ENCODE measurements at regions not wholly inside any gene's neighbourhood (a gene's known extent, or its start where the extent isn't known, plus 50 kb on each side); places are given as distances from the start of the nearest gene placed in this dataset.

DNA sequence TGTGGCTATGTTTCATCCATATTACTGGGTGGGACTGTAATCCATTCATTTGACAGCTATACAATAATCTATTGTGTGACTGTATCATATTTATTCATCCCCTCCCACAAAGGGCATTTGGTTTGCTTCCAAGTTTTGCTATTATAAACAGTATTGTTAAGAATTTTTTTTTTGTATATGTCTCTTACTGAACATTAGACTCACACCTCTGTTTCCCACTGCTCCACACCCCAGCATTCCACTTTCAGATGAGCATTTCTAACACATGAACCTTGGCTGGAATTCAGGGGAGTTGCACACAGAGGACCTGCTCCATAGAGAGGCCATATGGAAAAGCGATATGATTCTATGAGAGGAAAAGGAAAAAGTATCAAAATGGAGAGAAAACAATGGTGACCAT is 81.6 kb upstream of the DKK2 start:
- Histone ChIP-seq H3K4me3 (ENCODE audit: low read depth, low read length, poor library complexity, severe bottlenecking) (no peak overlapping the region), H3K9me3 (ENCODE audit: low read depth, low read length, poor library complexity, severe bottlenecking) (peaks cover 8% of the 10 kb centered on the region), H3K27me3 (replicated peaks; ENCODE audit: insufficient read depth, low read depth, low read length, poor library complexity) (no peaks in the 10 kb centered on the region), H3K4me1 (ENCODE audit: insufficient read depth, low read length, poor library complexity, severe bottlenecking) (peaks cover 43% of the 10 kb centered on the region), H3K36me3 (ENCODE audit: insufficient read depth, low read length, poor library complexity, severe bottlenecking) (no peaks in the 10 kb centered on the region), H3K27ac (ENCODE audit: low read depth, low read length, poor library complexity, severe bottlenecking) (no peak overlapping the region)
- POLR2A ChIA-PET (ENCODE audit: low non-redundant PET) = no interaction called here
- no peak for TF ChIP-seq EZH2 (IDR thresholded peaks at IDR 0.05; ENCODE audit: borderline replicate concordance, low read depth, low read length, poor library complexity, severe bottlenecking)
- TF ChIP-seq, protein P1, sequence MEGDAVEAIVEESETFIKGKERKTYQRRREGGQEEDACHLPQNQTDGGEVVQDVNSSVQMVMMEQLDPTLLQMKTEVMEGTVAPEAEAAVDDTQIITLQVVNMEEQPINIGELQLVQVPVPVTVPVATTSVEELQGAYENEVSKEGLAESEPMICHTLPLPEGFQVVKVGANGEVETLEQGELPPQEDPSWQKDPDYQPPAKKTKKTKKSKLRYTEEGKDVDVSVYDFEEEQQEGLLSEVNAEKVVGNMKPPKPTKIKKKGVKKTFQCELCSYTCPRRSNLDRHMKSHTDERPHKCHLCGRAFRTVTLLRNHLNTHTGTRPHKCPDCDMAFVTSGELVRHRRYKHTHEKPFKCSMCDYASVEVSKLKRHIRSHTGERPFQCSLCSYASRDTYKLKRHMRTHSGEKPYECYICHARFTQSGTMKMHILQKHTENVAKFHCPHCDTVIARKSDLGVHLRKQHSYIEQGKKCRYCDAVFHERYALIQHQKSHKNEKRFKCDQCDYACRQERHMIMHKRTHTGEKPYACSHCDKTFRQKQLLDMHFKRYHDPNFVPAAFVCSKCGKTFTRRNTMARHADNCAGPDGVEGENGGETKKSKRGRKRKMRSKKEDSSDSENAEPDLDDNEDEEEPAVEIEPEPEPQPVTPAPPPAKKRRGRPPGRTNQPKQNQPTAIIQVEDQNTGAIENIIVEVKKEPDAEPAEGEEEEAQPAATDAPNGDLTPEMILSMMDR (conservative IDR thresholded peaks at IDR 0.05; ENCODE audit: low read depth, low read length) = no peak
- CTCF ChIA-PET = no interaction called here
- no peak for DNase-seq (ENCODE audit: low spot score)
- BruUV-seq (replicated peaks) = no TSS peak
- intact Hi-C loops (cut with micrococcal nuclease; ENCODE audit: unreplicated experiment) = no loop called here

GRCh38 chr4:107115185-107115847 is 79.2 kb upstream of the DKK2 start:
- Histone ChIP-seq H3K4me1 (ENCODE audit: insufficient read depth, low read length, poor library complexity, severe bottlenecking) (peaks cover 28% of the 10 kb centered on the region), H3K36me3 (ENCODE audit: insufficient read depth, low read length, poor library complexity, severe bottlenecking) (no peaks in the 10 kb centered on the region), H3K4me3 (ENCODE audit: low read depth, low read length, poor library complexity, severe bottlenecking) (no peak overlapping the region), H3K9me3 (ENCODE audit: low read depth, low read length, poor library complexity, severe bottlenecking) (peaks cover 27% of the 10 kb centered on the region), H3K27ac (ENCODE audit: low read depth, low read length, poor library complexity, severe bottlenecking) (peak overlapping the region; percentile 4), H3K27me3 (replicated peaks; ENCODE audit: insufficient read depth, low read depth, low read length, poor library complexity) (no peaks in the 10 kb centered on the region)
- ChIA-PET POLR2A (ENCODE audit: low non-redundant PET) (no interaction called here), CTCF (no interaction called here)
- TF ChIP-seq, protein P1 (conservative IDR thresholded peaks at IDR 0.05; ENCODE audit: low read depth, low read length) = no peak
- no peak for TF ChIP-seq EZH2 (IDR thresholded peaks at IDR 0.05; ENCODE audit: borderline replicate concordance, low read depth, low read length, poor library complexity, severe bottlenecking)
- intact Hi-C loops (cut with micrococcal nuclease; ENCODE audit: unreplicated experiment) = no loop called here
- peak; percentile 83 for DNase-seq (ENCODE audit: low spot score)
- BruUV-seq (replicated peaks) = no TSS peak

- Histone ChIP-seq H3K27ac (ENCODE audit: low read depth, low read length, poor library complexity, severe bottlenecking) (no peak overlapping the region), H3K4me3 (ENCODE audit: low read depth, low read length, poor library complexity, severe bottlenecking) (no peak overlapping the region), H3K36me3 (ENCODE audit: insufficient read depth, low read length, poor library complexity, severe bottlenecking) (no peaks in the 10 kb centered on the region), H3K27me3 (replicated peaks; ENCODE audit: insufficient read depth, low read depth, low read length, poor library complexity) (no peaks in the 10 kb centered on the region), H3K9me3 (ENCODE audit: low read depth, low read length, poor library complexity, severe bottlenecking) (peaks cover 27% of the 10 kb centered on the region), H3K4me1 (ENCODE audit: insufficient read depth, low read length, poor library complexity, severe bottlenecking) (peaks cover 20% of the 10 kb centered on the region)
- no peak for DNase-seq (ENCODE audit: low spot score)
- TF ChIP-seq EZH2 (IDR thresholded peaks at IDR 0.05; ENCODE audit: borderline replicate concordance, low read depth, low read length, poor library complexity, severe bottlenecking) = no peak
- TF ChIP-seq, protein P1 (conservative IDR thresholded peaks at IDR 0.05; ENCODE audit: low read depth, low read length) = no peak
- intact Hi-C loops (cut with micrococcal nuclease; ENCODE audit: unreplicated experiment) = no loop called here
- ChIA-PET POLR2A (ENCODE audit: low non-redundant PET) (no interaction called here), CTCF (no interaction called here)
- BruUV-seq (replicated peaks) = no TSS peak
Observed at GRCh38 chr4:107114059-107114458, 77.9 kb upstream of the DKK2 start.

Measured in A673 (cell line).